ENCODE measurements at regions not wholly inside any gene's neighbourhood (a gene's known extent, or its start where the extent isn't known, plus 50 kb on each side); places are given as distances from the start of the nearest gene placed in this dataset.

DNA sequence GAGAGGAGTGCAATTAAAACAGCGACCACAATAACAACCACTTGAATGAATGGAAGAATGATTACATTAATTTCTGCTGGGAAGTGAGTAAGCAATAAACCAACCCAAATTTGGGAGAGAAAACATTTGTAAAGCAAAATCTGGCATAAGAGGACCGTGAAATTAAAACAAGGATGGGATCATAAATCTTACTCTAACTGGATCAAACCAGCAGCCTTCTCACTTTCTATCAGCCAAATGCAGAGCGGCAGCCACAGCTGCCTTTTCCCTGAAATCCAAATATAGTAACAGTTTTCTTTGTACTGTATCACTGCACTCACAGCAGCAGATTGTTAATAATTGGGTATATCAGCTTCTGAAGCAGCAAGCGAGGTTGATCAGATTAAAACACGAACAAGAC, 245.2 kb upstream of the REG3G start:
- Histone ChIP-seq H3K27me3 (ENCODE audit: control insufficient read depth, insufficient read depth, low read length) (no peaks in the 10 kb centered on the region), H3K9ac (ENCODE audit: insufficient read depth, low read length) (no peak overlapping the region), H3K36me3 (ENCODE audit: control insufficient read depth, insufficient read depth, low read length) (no peaks in the 10 kb centered on the region), H3K4me3 (replicated peaks in 1 of 4; ENCODE audit: control extremely low read depth in 1 of 4, insufficient read depth in 1 of 4, low read depth in 3 of 4, low read length in 4 of 4) (no peak overlapping the region), H4K20me1 (ENCODE audit: control insufficient read depth, extremely low read depth, insufficient read depth, low read length) (no peaks in the 10 kb centered on the region), H3K4me1 (ENCODE audit: control insufficient read depth, extremely low read depth, insufficient read depth, low read length) (no peaks in the 10 kb centered on the region), H2AFZ (ENCODE audit: low read length) (no peak overlapping the region), H3K79me2 (ENCODE audit: control insufficient read depth, insufficient read depth, low read length) (no peaks in the 10 kb centered on the region), H3K27ac (ENCODE audit: insufficient read depth, low read length) (no peak overlapping the region), H3K9me3 (ENCODE audit: control insufficient read depth, insufficient read depth, low read depth, low read length) (no peaks in the 10 kb centered on the region), H3K4me2 (ENCODE audit: extremely low read depth, insufficient read depth, low read length) (no peak overlapping the region)
- no peak for DNase-seq (ENCODE audit: low read depth in 2 of 2)
- no peak for TF ChIP-seq EZH2 (IDR thresholded peaks at IDR 0.05; ENCODE audit: low read length, missing control alignments)
- TF ChIP-seq, protein P1, sequence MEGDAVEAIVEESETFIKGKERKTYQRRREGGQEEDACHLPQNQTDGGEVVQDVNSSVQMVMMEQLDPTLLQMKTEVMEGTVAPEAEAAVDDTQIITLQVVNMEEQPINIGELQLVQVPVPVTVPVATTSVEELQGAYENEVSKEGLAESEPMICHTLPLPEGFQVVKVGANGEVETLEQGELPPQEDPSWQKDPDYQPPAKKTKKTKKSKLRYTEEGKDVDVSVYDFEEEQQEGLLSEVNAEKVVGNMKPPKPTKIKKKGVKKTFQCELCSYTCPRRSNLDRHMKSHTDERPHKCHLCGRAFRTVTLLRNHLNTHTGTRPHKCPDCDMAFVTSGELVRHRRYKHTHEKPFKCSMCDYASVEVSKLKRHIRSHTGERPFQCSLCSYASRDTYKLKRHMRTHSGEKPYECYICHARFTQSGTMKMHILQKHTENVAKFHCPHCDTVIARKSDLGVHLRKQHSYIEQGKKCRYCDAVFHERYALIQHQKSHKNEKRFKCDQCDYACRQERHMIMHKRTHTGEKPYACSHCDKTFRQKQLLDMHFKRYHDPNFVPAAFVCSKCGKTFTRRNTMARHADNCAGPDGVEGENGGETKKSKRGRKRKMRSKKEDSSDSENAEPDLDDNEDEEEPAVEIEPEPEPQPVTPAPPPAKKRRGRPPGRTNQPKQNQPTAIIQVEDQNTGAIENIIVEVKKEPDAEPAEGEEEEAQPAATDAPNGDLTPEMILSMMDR (conservative IDR thresholded peaks at IDR 0.05 in 1 of 2, IDR thresholded peaks at IDR 0.05 in 1 of 2; ENCODE audit: low read depth in 1 of 2, low read length in 2 of 2): no peak

DNA sequence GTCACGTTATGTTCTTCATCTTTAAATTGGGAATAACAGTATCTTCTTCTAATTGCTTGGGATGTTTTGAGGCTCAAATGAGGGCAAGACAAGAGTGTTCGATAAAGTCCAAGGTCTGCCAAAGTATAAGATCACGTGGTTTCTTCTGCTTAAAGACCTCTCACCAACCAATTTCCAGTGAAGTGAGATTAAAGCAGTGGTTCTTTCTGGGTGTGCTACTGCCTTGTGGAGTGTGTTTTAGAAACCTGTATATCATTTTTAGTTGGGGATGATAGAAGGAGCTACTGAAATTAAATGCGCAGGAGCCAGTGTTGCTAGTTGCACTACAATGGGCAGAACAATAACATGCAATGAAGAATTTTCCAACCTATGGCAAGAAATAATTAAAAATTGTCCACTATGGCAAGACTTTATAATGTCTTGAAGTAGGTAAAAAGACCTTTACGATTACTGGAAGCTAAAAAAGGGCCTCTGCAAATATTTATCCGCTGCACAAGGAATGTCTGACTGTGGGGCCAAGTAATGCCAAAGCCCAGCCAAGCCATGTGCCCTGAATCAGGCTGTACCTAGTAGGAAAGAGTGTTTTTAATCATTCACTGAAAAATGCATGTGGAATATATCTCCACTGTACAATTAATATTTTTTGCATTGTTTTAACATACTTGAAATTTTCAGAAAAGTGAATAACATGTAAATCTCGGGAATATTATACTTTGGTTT, 244.5 kb upstream of the REG3G start:
- Histone ChIP-seq H3K36me3 (ENCODE audit: control insufficient read depth, insufficient read depth, low read length) (no peaks in the 10 kb centered on the region), H4K20me1 (ENCODE audit: control insufficient read depth, extremely low read depth, insufficient read depth, low read length) (no peaks in the 10 kb centered on the region), H3K9me3 (ENCODE audit: control insufficient read depth, insufficient read depth, low read depth, low read length) (no peaks in the 10 kb centered on the region), H3K4me2 (ENCODE audit: extremely low read depth, insufficient read depth, low read length) (no peak overlapping the region), H3K27me3 (ENCODE audit: control insufficient read depth, insufficient read depth, low read length) (no peaks in the 10 kb centered on the region), H2AFZ (ENCODE audit: low read length) (no peak overlapping the region), H3K4me3 (replicated peaks in 1 of 4; ENCODE audit: control extremely low read depth in 1 of 4, insufficient read depth in 1 of 4, low read depth in 3 of 4, low read length in 4 of 4) (no peak overlapping the region), H3K4me1 (ENCODE audit: control insufficient read depth, extremely low read depth, insufficient read depth, low read length) (no peaks in the 10 kb centered on the region), H3K27ac (ENCODE audit: insufficient read depth, low read length) (no peak overlapping the region), H3K9ac (ENCODE audit: insufficient read depth, low read length) (no peak overlapping the region), H3K79me2 (ENCODE audit: control insufficient read depth, insufficient read depth, low read length) (no peaks in the 10 kb centered on the region)
- no peak for TF ChIP-seq EZH2 (IDR thresholded peaks at IDR 0.05; ENCODE audit: low read length, missing control alignments)
- TF ChIP-seq, protein P1 (conservative IDR thresholded peaks at IDR 0.05 in 1 of 2, IDR thresholded peaks at IDR 0.05 in 1 of 2; ENCODE audit: low read depth in 1 of 2, low read length in 2 of 2): no peak
- DNase-seq (ENCODE audit: low read depth in 2 of 2): no peak

DNA sequence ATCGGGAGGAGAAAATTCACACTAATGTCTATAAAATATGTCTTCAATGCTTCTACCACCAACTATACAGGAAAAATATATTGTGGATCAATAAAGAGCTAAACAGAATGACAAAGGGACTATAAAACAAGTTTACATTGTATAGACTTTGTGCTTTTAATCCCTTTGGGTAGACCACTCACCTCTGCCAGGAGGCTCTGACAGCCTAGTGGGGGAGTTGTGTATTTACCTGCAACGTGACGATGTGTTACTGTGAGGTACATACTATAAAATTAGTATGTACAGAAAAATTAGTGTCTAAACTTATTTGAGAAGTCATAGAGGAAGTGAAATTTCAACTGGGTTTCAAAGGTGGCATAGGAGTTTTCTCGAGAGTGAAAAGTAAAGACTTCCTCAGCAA, 243.3 kb upstream of the REG3G start:
- Histone ChIP-seq H3K9me3 (ENCODE audit: control insufficient read depth, insufficient read depth, low read depth, low read length) (no peaks in the 10 kb centered on the region), H3K36me3 (ENCODE audit: control insufficient read depth, insufficient read depth, low read length) (no peaks in the 10 kb centered on the region), H3K79me2 (ENCODE audit: control insufficient read depth, insufficient read depth, low read length) (no peaks in the 10 kb centered on the region), H3K27ac (ENCODE audit: insufficient read depth, low read length) (no peak overlapping the region), H2AFZ (ENCODE audit: low read length) (no peak overlapping the region), H3K4me3 (replicated peaks in 1 of 4; ENCODE audit: control extremely low read depth in 1 of 4, insufficient read depth in 1 of 4, low read depth in 3 of 4, low read length in 4 of 4) (no peak overlapping the region), H3K9ac (ENCODE audit: insufficient read depth, low read length) (no peak overlapping the region), H3K27me3 (ENCODE audit: control insufficient read depth, insufficient read depth, low read length) (no peaks in the 10 kb centered on the region), H3K4me2 (ENCODE audit: extremely low read depth, insufficient read depth, low read length) (no peak overlapping the region), H3K4me1 (ENCODE audit: control insufficient read depth, extremely low read depth, insufficient read depth, low read length) (no peaks in the 10 kb centered on the region), H4K20me1 (ENCODE audit: control insufficient read depth, extremely low read depth, insufficient read depth, low read length) (no peaks in the 10 kb centered on the region)
- TF ChIP-seq EZH2 (IDR thresholded peaks at IDR 0.05; ENCODE audit: low read length, missing control alignments): no peak
- TF ChIP-seq, protein P1 (conservative IDR thresholded peaks at IDR 0.05 in 1 of 2, IDR thresholded peaks at IDR 0.05 in 1 of 2; ENCODE audit: low read depth in 1 of 2, low read length in 2 of 2): no peak
- DNase-seq (ENCODE audit: low read depth in 2 of 2): no peak
